Thyroid gland (tissue), 4 donors: ENCODE measurements at regions not wholly inside any gene's neighbourhood (a gene's known extent, or its start where the extent isn't known, plus 50 kb on each side); places are given as distances from the start of the nearest gene placed in this dataset.
"Not testable (repeated sequence)": the region's sequence is repeated elsewhere in the genome, so short reads cannot be mapped to it uniquely, and the experiment has no call there.

Experiments
- DNase-seq, 2 donors: peaks; one replicate each; pipeline ENCODE4 v3.0.0-alpha.2; 2019
- H3K27ac ChIP-seq, 3 donors: fragments of 200-600 bp; sonication (generic); 1 replicate in 2 of 3; 2 replicates in 1 of 3; pipeline ENCODE4 v1.5.1; 2016 to 2019; ENCODE audit warnings: mild to moderate bottlenecking in 1 of 3, moderate library complexity in 1 of 3
- H3K27me3 ChIP-seq: fragments of 200-600 bp; sonication (generic); one replicate; pipeline ENCODE4 v1.5.1; 2019
- H3K36me3 ChIP-seq, 2 donors: fragments of 200-600 bp; sonication (generic); one replicate each; pipeline ENCODE4 v1.5.1; 2016 to 2019
- H3K4me1 ChIP-seq, 2 donors: fragments of 200-600 bp; sonication (generic); one replicate each; pipeline ENCODE4 v1.5.1; 2017 to 2019
- H3K4me3 ChIP-seq, 3 donors: fragments of 200-600 bp; sonication (generic); replicated peaks in 1 of 3; 1 replicate in 2 of 3; 2 replicates in 1 of 3; pipeline ENCODE4 v1.5.1; 2016; ENCODE audit warnings: mild to moderate bottlenecking in 1 of 3
- H3K9me3 ChIP-seq: fragments of 200-600 bp; sonication (generic); one replicate; pipeline ENCODE4 v1.5.1; 2017
- CTCF ChIP-seq, 6 experiments: fragments of 200-600 bp in 3 of 6; fragments of 450-650 bp in 3 of 6; sonication (generic) in 3 of 6; IDR thresholded peaks; one replicate each; pipeline ENCODE4 v1.5.1; 2016 to 2019; ENCODE audit warnings: antibody characterized with exemption in 6 of 6, mild to moderate bottlenecking in 2 of 6, inconsistent platforms in 1 of 6, moderate library complexity in 1 of 6
- POLR2A ChIP-seq, 2 donors: fragments of 450-650 bp; IDR thresholded peaks; one replicate each; pipeline ENCODE4 v1.6.1; 2017; ENCODE audit warnings: antibody characterized with exemption in 2 of 2, mild to moderate bottlenecking in 2 of 2, moderate library complexity in 1 of 2
- WGBS, 2 donors: methylation state at CpG; one replicate each; pipeline ENCODE4 v1.1.5; 2017; 5-methylcytosine and 5-hydroxymethylcytosine counted together
- intact Hi-C: fragments of 100-400 bp; cut with DNase I; formaldehyde crosslinking; loops from one replicate; pipeline ENCODE4 v1.15.1; 2023

- no peak overlapping the region for H3K27ac ChIP-seq
- H3K9me3 ChIP-seq: no peaks in the 10 kb centered on the region
- no peak overlapping the region for H3K4me3 ChIP-seq
- H3K4me1 ChIP-seq: no peaks in the 10 kb centered on the region
- TF ChIP-seq CTCF (IDR thresholded peaks at IDR 0.05) (no peak), POLR2A (IDR thresholded peaks at IDR 0.05) (no peak)
- no peak for DNase-seq
- intact Hi-C loops: no loop called here
- no peaks in the 10 kb centered on the region for H3K36me3 ChIP-seq
- 89 to 95% methylated on average over 2 of the region's 2 CpGs for WGBS, 2 donors
- H3K27me3 ChIP-seq: no peaks in the 10 kb centered on the region
Measured at GRCh38 chr12:59329462-59329861, 266.4 kb upstream of the SLC16A7 start.

- H3K4me3 ChIP-seq, H3K36me3 ChIP-seq, intact Hi-C loops, H3K4me1 ChIP-seq, H3K27ac ChIP-seq, DNase-seq, H3K9me3 ChIP-seq, H3K27me3 ChIP-seq: not testable (repeated sequence)
- 95% methylated on average over 15 of the region's 15 CpGs for WGBS, 2 donors
Measured at GRCh38 chr12:59328395-59329075, 267.3 kb upstream of the SLC16A7 start.

DNA sequence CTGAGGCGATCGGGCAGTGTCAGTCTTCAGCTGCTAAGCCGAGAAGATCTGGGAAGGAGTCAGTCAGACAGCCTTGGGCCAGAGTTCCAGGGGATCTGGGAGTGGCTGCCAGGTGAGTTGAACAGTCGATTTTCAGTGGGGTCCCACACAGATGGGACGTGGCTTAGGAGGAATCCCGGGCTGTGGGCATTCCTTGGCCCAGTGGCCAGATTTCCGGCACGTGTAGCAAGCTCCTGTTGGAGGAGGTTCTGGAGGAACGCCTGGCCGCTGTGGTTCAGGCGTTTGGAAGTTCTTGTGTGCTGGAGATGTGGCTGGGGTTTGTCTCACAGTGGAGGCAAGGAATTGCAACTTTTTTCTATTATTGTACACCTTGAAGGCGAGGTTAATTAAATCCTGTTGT, 269.4 kb upstream of the SLC16A7 start:
- DNase-seq, intact Hi-C loops, H3K9me3 ChIP-seq, H3K4me3 ChIP-seq, H3K36me3 ChIP-seq, H3K4me1 ChIP-seq, H3K27me3 ChIP-seq, H3K27ac ChIP-seq: not testable (repeated sequence)
- 87 to 90% methylated on average over 12 of the region's 12 CpGs for WGBS, 2 donors

GRCh38 chr12:59322473-59322872, 273.4 kb upstream of the SLC16A7 start:
- TF ChIP-seq CTCF (IDR thresholded peaks at IDR 0.05) (no peak), POLR2A (IDR thresholded peaks at IDR 0.05) (no peak)
- DNase-seq: peak; percentile 26 to 33
- Histone ChIP-seq H3K4me1 (no peaks in the 10 kb centered on the region), H3K27ac (no peak overlapping the region), H3K9me3 (no peaks in the 10 kb centered on the region), H3K4me3 (no peak overlapping the region), H3K27me3 (no peaks in the 10 kb centered on the region), H3K36me3 (no peaks in the 10 kb centered on the region)
- WGBS, 2 donors: 73 to 78% methylated on average over 2 of the region's 2 CpGs
- intact Hi-C loops: no loop called here

- intact Hi-C loops: no loop called here
- 98 to 100% methylated on average over 1 of the region's 1 CpG for WGBS, 2 donors
- H3K4me1 ChIP-seq: no peaks in the 10 kb centered on the region
Measured at GRCh38 chr12:59321278-59321677, 274.6 kb upstream of the SLC16A7 start.

GRCh38 chr12:59320112-59320511, 275.7 kb upstream of the SLC16A7 start:
- H3K36me3 ChIP-seq: no peaks in the 10 kb centered on the region
- H3K4me1 ChIP-seq: no peaks in the 10 kb centered on the region
- no peaks in the 10 kb centered on the region for H3K9me3 ChIP-seq
- no peak overlapping the region for H3K27ac ChIP-seq
- 97% methylated on average over 1 of the region's 1 CpG for WGBS, 2 donors
- DNase-seq: no peak
- TF ChIP-seq POLR2A (IDR thresholded peaks at IDR 0.05) (no peak), CTCF (IDR thresholded peaks at IDR 0.05) (no peak)
- H3K27me3 ChIP-seq: no peaks in the 10 kb centered on the region
- intact Hi-C loops: no loop called here
- no peak overlapping the region for H3K4me3 ChIP-seq

More at GRCh38 chr12:59321278-59321677, 274.6 kb upstream of the SLC16A7 start:
- Histone ChIP-seq H3K27me3 (no peaks in the 10 kb centered on the region), H3K9me3 (no peaks in the 10 kb centered on the region), H3K36me3 (no peaks in the 10 kb centered on the region), H3K27ac (no peak overlapping the region), H3K4me3 (no peak overlapping the region)
- no peak for DNase-seq
- no peak for TF ChIP-seq CTCF (IDR thresholded peaks at IDR 0.05)
- no peak for TF ChIP-seq POLR2A (IDR thresholded peaks at IDR 0.05)
